ENCODE measurements at regions not wholly inside any gene's neighbourhood (a gene's known extent, or its start where the extent isn't known, plus 50 kb on each side); places are given as distances from the start of the nearest gene placed in this dataset.

- TF ChIP-seq EZH2 (IDR thresholded peaks at IDR 0.05; ENCODE audit: borderline replicate concordance, low read length) (no peak), CTCF (IDR thresholded peaks at IDR 0.05; ENCODE audit: low read length) (no peak)
These were observed 436.7 kb downstream of the KIF2B start for GRCh38 chr17:54259476-54259875.

Measured in OCI-LY1 (cell line).